Loucy (cell line): ENCODE measurements at regions not wholly inside any gene's neighbourhood (a gene's known extent, or its start where the extent isn't known, plus 50 kb on each side); places are given as distances from the start of the nearest gene placed in this dataset.

Source experiments
- H2AFZ ChIP-seq: fragments of 200-600 bp; sonication (generic); 2 replicates; pipeline ENCODE4 v1.6.0; 2016; ENCODE audit warnings: antibody characterized with exemption, mild to moderate bottlenecking, low read length, moderate library complexity
- H3F3A ChIP-seq: fragments of 200-600 bp; 2 replicates; pipeline ENCODE4 v1.6.0; 2016; ENCODE audit warnings: antibody characterized with exemption, low read depth, mild to moderate bottlenecking
- H3K27me3 ChIP-seq: fragments of 200-600 bp; sonication (generic); 2 replicates; pipeline ENCODE4 v1.6.1; 2014; ENCODE audit warnings: low read length, mild to moderate bottlenecking; ENCODE audit not compliant: insufficient read depth, poor library complexity, severe bottlenecking
- H3K36me3 ChIP-seq: fragments of 200-600 bp; sonication (generic); 2 replicates; pipeline ENCODE4 v1.6.1; 2016; ENCODE audit warnings: low read length; ENCODE audit not compliant: insufficient read depth
- H3K4me1 ChIP-seq: fragments of 200-600 bp; sonication (generic); 2 replicates; pipeline ENCODE4 v1.5.1; 2014; ENCODE audit warnings: low read length, mild to moderate bottlenecking; ENCODE audit not compliant: insufficient read depth, poor library complexity, severe bottlenecking
- H3K4me2 ChIP-seq: fragments of 200-600 bp; sonication (generic); 2 replicates; pipeline ENCODE4 v1.6.0; 2014; ENCODE audit warnings: antibody characterized with exemption, low read length, low read depth, mild to moderate bottlenecking; ENCODE audit not compliant: poor library complexity, severe bottlenecking
- H3K4me3 ChIP-seq: fragments of 200-600 bp; sonication (generic); 2 replicates; pipeline ENCODE4 v1.5.1; 2014; ENCODE audit warnings: low read length, mild to moderate bottlenecking, mixed read lengths; ENCODE audit not compliant: poor library complexity, severe bottlenecking
- H3K79me2 ChIP-seq: fragments of 200-600 bp; sonication (generic); 2 replicates; pipeline ENCODE4 v1.6.1; 2014; ENCODE audit warnings: low read length; ENCODE audit not compliant: insufficient read depth
- H3K9ac ChIP-seq: fragments of 200-600 bp; sonication (generic); 2 replicates; pipeline ENCODE4 v1.6.0; 2014; ENCODE audit warnings: mild to moderate bottlenecking, low read depth, low read length, moderate library complexity; ENCODE audit not compliant: poor library complexity, severe bottlenecking
- H3K9me2 ChIP-seq: fragments of 200-600 bp; sonication (generic); replicated peaks from 2 replicates; pipeline ENCODE4 v1.6.1; 2016; ENCODE audit warnings: low read depth, low read length, mixed read lengths
- H3K9me3 ChIP-seq: fragments of 200-600 bp; sonication (generic); 2 replicates; pipeline ENCODE4 v1.6.1; 2014; ENCODE audit warnings: mild to moderate bottlenecking, antibody characterized with exemption, low read length, low read depth; ENCODE audit not compliant: insufficient read depth
- H4K20me1 ChIP-seq: fragments of 200-600 bp; sonication (generic); 2 replicates; pipeline ENCODE4 v1.6.0; 2014; ENCODE audit warnings: antibody characterized with exemption, low read length, mild to moderate bottlenecking; ENCODE audit not compliant: insufficient read depth, poor library complexity, severe bottlenecking
- CTCF ChIP-seq: fragments of 200-600 bp; sonication (generic); conservative IDR thresholded peaks from 2 replicates; pipeline ENCODE4 v1.5.1; 2014; ENCODE audit warnings: mild to moderate bottlenecking, antibody characterized with exemption, low read length
- EZH2phosphoT487 ChIP-seq: fragments of 200-600 bp; IDR thresholded peaks from 2 replicates; pipeline ENCODE4 v1.6.1; 2018; ENCODE audit warnings: antibody characterized with exemption, mild to moderate bottlenecking, moderate library complexity, borderline replicate concordance

DNA sequence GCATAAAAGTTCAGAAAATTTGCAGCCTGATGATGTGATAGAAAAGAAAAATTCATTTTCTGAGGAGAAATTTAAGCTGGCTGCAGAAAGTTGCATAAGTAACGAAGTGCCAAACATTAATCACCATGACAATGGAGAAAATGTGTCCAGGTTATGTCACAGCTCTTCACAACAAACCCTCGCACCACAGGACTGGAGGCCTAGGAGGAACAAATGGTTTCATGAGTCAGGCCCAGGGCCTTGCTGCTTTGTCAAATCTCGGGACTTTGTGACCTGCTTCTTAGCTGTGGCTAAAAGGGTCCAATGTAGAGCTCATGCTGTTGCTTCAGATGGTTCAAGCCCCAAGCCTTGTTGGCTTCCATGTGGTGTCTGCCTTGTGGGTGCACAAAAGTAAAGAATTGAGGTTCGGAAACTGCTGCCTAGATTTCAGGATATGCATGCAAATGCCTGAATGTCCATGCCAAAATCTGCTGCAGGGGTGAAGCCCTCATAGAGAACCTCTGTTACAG is 527.4 kb downstream of the SH3BGRL start:
- Histone ChIP-seq H3F3A (no peaks in the 10 kb centered on the region), H3K27me3 (no peaks in the 10 kb centered on the region), H3K4me3 (no peak overlapping the region), H4K20me1 (no peaks in the 10 kb centered on the region), H3K36me3 (no peaks in the 10 kb centered on the region), H3K4me2 (no peak overlapping the region), H3K79me2 (no peaks in the 10 kb centered on the region), H3K4me1 (no peaks in the 10 kb centered on the region), H3K9me2 (no peaks in the 10 kb centered on the region), H2AFZ (no peak overlapping the region), H3K9ac (no peak overlapping the region), H3K9me3 (no peaks in the 10 kb centered on the region)
- no peak for TF ChIP-seq EZH2phosphoT487
- no peak for TF ChIP-seq CTCF

GRCh38 chrX:81779701-81780100 is 577.8 kb downstream of the SH3BGRL start:
- Histone ChIP-seq H3K9me2 (no peaks in the 10 kb centered on the region), H3K9me3 (no peaks in the 10 kb centered on the region), H3K4me1 (no peaks in the 10 kb centered on the region), H3F3A (no peaks in the 10 kb centered on the region), H2AFZ (no peak overlapping the region), H3K36me3 (no peaks in the 10 kb centered on the region), H3K27me3 (no peaks in the 10 kb centered on the region), H3K4me2 (no peak overlapping the region), H3K79me2 (no peaks in the 10 kb centered on the region), H3K4me3 (no peak overlapping the region), H4K20me1 (no peaks in the 10 kb centered on the region), H3K9ac (no peak overlapping the region)
- TF ChIP-seq CTCF (no peak), EZH2phosphoT487 (no peak)

- Histone ChIP-seq H3K79me2 (no peaks in the 10 kb centered on the region), H3K9me2 (no peaks in the 10 kb centered on the region), H3K9me3 (no peaks in the 10 kb centered on the region), H3K4me2 (no peak overlapping the region), H2AFZ (no peak overlapping the region), H3K4me3 (no peak overlapping the region), H3K9ac (no peak overlapping the region), H3K36me3 (no peaks in the 10 kb centered on the region), H3K4me1 (no peaks in the 10 kb centered on the region), H3F3A (no peaks in the 10 kb centered on the region), H3K27me3 (no peaks in the 10 kb centered on the region), H4K20me1 (no peaks in the 10 kb centered on the region)
- TF ChIP-seq CTCF (no peak), EZH2phosphoT487 (no peak)
Observed at GRCh38 chrX:81791086-81791485, 589.2 kb downstream of the SH3BGRL start.
